SJSA1 (cell line): ENCODE measurements at regions not wholly inside any gene's neighbourhood (a gene's known extent, or its start where the extent isn't known, plus 50 kb on each side); places are given as distances from the start of the nearest gene placed in this dataset.

ENCODE experiments used
- DNase-seq, 2 experiments: peaks; one replicate each; pipeline ENCODE4 v3.0.0-alpha.2; 2015 to 2020; ENCODE audit warnings: low spot score in 2 of 2, low read depth in 1 of 2
- H3K27ac ChIP-seq: fragments of 250-450 bp; sonication (Bioruptor Pico); 2 replicates; pipeline ENCODE4 v1.5.1; 2020; ENCODE audit warnings: mild to moderate bottlenecking, moderate library complexity
- H3K27me3 ChIP-seq: fragments of 250-450 bp; sonication (Bioruptor Pico); replicated peaks from 2 replicates; pipeline ENCODE4 v1.5.1; 2020; ENCODE audit warnings: mild to moderate bottlenecking, moderate library complexity
- H3K36me3 ChIP-seq: fragments of 250-450 bp; sonication (Bioruptor Pico); 2 replicates; pipeline ENCODE4 v1.5.1; 2020; ENCODE audit warnings: mild to moderate bottlenecking
- H3K4me1 ChIP-seq: fragments of 250-450 bp; sonication (Bioruptor Pico); replicated peaks from 2 replicates; pipeline ENCODE4 v1.6.1; 2021; ENCODE audit warnings: mild to moderate bottlenecking
- H3K4me3 ChIP-seq: fragments of 250-450 bp; sonication (Bioruptor Pico); 2 replicates; pipeline ENCODE4 v1.5.1; 2020; ENCODE audit warnings: mild to moderate bottlenecking
- H3K9me3 ChIP-seq: fragments of 250-450 bp; sonication (Bioruptor Pico); replicated peaks from 2 replicates; pipeline ENCODE4 v1.5.1; 2020; ENCODE audit warnings: mild to moderate bottlenecking

DNA sequence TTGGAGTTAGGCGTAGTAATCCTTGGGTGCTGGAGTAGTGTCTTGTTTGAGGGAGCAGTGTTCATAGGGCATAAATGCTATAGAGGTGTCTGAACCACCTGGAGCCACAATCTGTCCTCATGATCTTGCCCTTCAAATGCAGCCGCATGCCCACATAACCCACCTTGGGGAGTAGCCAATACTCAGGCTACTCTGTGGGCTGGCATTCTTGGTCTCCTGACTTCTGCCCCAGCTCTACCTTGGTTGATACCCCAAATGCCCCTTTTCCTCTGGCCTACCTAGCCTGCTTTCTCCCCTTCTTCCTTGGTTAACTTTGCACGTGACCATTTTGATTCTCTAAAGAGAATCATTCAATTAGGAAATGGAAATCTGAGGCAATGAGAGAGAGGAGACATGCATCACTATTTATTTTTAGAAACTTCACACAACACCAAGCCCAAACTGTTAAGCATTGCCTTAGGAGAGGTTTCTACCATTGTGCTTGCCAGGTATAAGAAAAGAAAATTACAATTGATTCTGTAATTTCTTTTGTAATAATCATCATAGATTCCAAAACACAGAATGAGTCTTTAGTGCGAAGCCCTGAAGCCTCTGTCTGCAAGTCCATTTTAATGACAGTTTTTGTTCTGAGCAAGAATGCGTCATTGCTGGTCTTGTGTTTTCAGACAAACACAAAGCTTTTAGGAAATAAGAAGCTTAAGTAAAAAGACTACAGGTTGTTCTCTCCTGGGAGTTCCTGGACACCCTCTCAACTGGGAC, 135.2 kb downstream of the C9orf152 start:
- H3K4me3 ChIP-seq, result no peak overlapping the region
- H3K9me3 ChIP-seq, result no peaks in the 10 kb centered on the region
- H3K27ac ChIP-seq, result no peak overlapping the region
- no peak for DNase-seq
- H3K4me1 ChIP-seq, result peaks cover 43% of the 10 kb centered on the region
- H3K36me3 ChIP-seq, result peaks cover 17% of the 10 kb centered on the region
- H3K27me3 ChIP-seq, result no peaks in the 10 kb centered on the region

DNA sequence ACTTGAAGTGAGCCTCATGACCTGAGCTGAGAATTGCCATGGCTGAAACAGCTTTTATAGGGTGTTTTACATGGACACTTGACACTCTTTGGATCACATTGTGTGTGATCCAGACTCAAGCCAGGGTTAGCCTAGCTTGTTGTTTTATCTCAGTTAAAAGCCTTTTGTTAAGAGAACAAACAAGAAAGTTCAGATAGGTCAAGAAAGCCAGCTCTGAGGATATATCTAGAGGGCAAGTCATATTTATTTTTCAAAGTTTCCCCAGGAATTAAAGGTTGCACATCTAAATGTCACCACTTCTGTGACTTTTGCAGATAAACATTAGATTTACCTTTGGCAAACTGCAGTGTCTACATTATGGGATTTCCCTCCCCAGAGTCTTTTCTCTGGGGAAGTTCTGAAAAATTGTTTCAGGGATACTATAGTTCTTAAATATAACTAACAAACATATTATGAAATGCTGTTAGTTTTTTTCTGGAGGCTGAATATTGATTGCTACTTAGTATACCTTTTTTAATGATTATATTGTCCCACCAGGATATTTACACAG, 134.5 kb downstream of the C9orf152 start:
- no peaks in the 10 kb centered on the region for H3K9me3 ChIP-seq
- H3K27ac ChIP-seq, result no peak overlapping the region
- no peak for DNase-seq
- H3K27me3 ChIP-seq, result no peaks in the 10 kb centered on the region
- H3K4me1 ChIP-seq, result peaks cover 48% of the 10 kb centered on the region
- no peak overlapping the region for H3K4me3 ChIP-seq
- peaks cover 17% of the 10 kb centered on the region for H3K36me3 ChIP-seq

DNA sequence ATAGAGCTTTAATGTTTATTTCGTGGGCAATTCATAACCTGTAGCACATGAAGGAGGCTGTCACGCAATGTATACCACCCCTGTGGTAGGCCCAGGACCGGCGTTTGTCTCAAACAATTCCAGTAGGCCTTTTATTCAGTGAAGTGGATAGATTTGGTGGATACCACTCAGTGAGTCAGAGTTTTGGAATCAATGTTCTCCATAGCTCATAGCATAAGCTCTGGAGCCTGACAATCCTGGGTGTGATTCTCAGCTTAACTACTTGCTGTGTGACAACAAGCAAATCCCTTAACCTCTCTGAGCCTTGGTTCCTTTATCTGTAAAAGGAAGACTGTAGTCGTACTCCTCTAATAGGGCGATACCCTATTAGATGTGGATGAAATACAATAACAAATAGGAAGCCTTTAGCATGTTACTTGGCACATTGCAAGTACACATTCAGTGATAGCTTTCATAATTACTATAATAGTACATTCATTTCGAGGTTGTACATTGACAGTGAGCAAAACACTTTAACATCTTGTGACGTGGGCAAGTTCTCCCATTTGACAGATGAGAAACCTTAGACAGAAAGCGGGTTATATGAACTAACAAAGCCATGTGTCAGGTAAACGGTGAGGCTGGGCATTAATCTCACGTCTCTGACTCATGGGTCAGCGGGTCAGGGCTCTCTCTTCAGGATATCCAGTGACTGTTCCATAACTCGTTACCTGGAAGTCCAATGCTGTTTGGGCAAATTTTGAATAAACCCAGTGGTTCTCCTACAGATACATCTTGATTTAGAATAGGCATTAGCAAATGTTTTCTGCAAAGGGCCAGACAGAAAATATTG, 130.8 kb downstream of the C9orf152 start:
- Histone ChIP-seq H3K27ac (peak overlapping the region; percentile 25; the same call in 1 of the 2 replicates), H3K4me1 (peaks cover 59% of the 10 kb centered on the region), H3K27me3 (no peaks in the 10 kb centered on the region), H3K9me3 (no peaks in the 10 kb centered on the region), H3K4me3 (no peak overlapping the region), H3K36me3 (peaks cover 4% of the 10 kb centered on the region)
- peak; percentile 61 to 72 for DNase-seq

DNA sequence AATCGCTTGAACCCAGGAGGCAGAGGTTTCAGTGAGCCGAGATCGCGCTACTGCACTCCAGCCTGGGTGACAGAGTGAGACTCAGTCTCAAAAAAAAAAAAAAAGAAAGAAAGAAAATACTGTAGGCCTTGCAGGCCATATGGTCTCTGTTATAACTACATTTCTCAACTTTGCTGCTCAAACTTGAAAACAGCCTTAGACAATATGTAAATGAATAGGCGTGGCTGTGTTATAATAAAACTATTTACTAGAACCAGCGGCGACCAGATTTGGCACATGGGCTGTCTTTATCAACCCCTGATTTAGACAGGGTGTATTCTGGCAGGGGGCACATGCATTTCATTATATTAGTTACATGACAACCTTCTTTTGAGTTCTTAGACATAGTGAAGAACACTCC, 130.0 kb downstream of the C9orf152 start:
- Histone ChIP-seq H3K27me3 (no peaks in the 10 kb centered on the region), H3K9me3 (no peaks in the 10 kb centered on the region), H3K27ac (no peak overlapping the region), H3K36me3 (peaks cover 11% of the 10 kb centered on the region), H3K4me1 (peaks cover 60% of the 10 kb centered on the region), H3K4me3 (no peak overlapping the region)
- no peak for DNase-seq

DNA sequence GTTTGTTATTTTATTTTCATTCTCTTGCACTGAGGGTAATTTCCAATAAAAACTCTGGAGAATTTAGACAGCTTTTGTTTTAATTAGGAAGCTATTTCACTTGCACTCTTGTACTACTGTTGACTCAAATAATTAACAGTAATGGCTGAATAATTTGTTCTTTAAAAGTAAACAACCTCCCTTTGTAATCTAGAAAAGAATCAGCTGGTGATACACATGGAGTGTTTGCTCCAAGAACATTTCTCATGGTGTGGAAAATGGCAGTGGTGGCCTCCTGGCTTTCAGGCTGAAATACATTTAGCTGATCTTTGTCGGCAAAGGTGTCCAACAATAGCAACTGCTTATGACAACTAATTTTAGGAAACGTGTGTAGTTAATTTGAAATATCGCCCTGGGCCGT, 129.4 kb downstream of the C9orf152 start:
- Histone ChIP-seq H3K4me1 (peaks cover 61% of the 10 kb centered on the region), H3K27me3 (no peaks in the 10 kb centered on the region), H3K36me3 (peaks cover 18% of the 10 kb centered on the region), H3K27ac (no peak overlapping the region), H3K4me3 (no peak overlapping the region), H3K9me3 (no peaks in the 10 kb centered on the region)
- no peak for DNase-seq

DNA sequence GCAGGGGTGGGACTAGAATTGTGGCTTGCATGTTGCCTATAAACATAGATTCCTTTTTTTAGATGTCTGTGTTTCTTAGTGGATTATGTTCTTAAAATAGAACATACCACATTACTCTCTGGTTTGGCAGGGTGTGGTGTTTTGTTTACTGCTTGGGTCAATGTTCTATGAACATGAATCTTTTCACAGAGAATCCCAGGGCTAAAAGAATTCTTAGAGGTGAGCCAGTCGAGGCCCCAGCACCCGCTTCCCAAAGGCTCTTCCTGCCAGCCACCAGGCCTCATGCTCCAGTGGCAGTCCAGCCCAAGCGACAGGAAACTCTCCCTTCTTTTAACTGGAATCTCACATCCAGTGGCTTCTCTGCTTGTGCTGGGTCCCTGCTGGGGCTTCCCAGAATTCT, 126.6 kb downstream of the C9orf152 start:
- H3K4me3 ChIP-seq, result no peak overlapping the region
- peak; percentile 51 to 74 for DNase-seq
- H3K4me1 ChIP-seq, result peaks cover 60% of the 10 kb centered on the region
- no peaks in the 10 kb centered on the region for H3K27me3 ChIP-seq
- peaks cover 23% of the 10 kb centered on the region for H3K36me3 ChIP-seq
- no peaks in the 10 kb centered on the region for H3K9me3 ChIP-seq
- peak overlapping the region; percentile 74 for H3K27ac ChIP-seq

DNA sequence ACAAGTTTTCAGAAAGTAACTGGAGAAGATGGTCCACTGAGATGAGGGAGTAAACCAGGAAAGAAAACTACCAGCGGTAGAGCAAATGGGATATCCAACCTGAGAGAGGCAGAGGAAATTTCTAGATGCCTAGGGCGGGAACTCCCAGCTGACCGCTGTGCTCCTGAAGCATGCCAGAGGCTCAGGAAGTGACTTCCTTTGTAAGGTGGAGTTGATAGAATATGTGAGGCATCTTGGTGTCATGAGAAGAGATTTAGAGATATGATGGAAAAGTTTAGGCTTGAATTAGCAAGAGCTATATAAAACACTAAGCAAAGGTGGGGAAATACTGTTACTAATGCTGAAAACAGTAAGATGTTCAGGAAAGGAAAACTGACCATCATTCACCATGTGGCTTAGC, 124.1 kb downstream of the C9orf152 start:
- no peak for DNase-seq
- Histone ChIP-seq H3K36me3 (peaks cover 28% of the 10 kb centered on the region), H3K27ac (no peak overlapping the region), H3K4me3 (no peak overlapping the region), H3K27me3 (no peaks in the 10 kb centered on the region), H3K9me3 (no peaks in the 10 kb centered on the region), H3K4me1 (peaks cover 38% of the 10 kb centered on the region)

DNA sequence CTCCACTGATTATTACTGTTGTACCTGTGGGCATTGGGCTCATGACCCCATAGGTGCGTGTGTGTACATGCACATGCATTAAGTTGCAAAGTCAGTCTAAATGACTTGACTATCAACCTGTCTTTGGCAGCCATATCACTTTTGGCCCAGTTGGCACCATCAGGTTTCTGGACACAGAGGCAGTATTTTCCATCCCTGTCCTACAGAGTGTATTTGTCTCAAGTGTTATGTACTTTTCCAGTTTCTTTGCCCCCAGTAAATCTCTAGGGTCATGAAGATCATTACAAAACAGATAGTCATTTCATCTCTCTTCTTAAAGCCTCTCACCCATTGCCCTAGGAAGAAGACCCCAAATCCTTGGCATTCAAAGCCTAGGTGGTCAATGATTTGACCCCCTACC, 121.4 kb downstream of the C9orf152 start:
- Histone ChIP-seq H3K36me3 (peaks cover 34% of the 10 kb centered on the region), H3K4me3 (no peak overlapping the region), H3K4me1 (peaks cover 37% of the 10 kb centered on the region), H3K27ac (no peak overlapping the region), H3K9me3 (no peaks in the 10 kb centered on the region), H3K27me3 (no peaks in the 10 kb centered on the region)
- DNase-seq, result no peak

DNA sequence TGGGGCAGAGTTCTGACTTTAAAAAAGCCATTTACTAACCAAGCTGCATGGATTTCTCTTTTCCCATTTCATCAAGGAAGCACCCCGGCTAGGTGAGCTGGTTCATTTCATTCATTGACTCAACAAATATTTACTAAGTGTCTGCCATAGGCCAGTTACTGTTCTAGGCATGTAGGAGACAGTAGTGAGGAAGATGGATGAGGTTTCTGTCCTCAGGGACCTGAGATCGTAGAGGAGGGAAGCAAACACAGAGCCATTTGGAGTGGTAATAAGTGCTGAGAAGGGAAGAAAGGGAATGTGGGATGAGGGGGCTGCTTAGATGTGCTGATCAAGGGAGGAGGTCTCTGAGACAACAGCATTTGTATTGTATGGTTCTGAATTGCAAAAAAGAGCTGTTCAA, 120.4 kb downstream of the C9orf152 start:
- peaks cover 31% of the 10 kb centered on the region for H3K36me3 ChIP-seq
- no peak for DNase-seq
- no peak overlapping the region for H3K4me3 ChIP-seq
- H3K27me3 ChIP-seq, result no peaks in the 10 kb centered on the region
- no peaks in the 10 kb centered on the region for H3K9me3 ChIP-seq
- H3K4me1 ChIP-seq, result peaks cover 26% of the 10 kb centered on the region
- H3K27ac ChIP-seq, result no peak overlapping the region

DNA sequence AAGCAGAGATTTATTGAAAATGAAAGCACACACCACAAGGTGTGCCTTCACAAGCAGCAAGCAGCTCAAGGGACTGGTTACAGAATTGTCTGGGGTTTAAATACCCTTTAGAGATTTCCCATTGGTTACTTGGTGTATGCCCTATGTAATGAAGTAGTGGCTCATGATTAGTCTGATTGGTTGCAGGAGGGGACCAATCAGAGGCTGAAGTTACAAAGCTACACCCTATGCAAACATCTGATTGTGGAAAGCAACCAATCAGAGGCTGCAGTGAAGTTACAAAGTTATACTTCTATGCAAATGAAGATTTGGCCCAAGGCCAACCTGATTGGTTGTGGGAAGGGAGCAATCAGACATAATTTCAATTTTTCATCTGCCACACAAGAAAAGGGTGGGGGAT, 119.9 kb downstream of the C9orf152 start:
- no peak for DNase-seq
- Histone ChIP-seq H3K36me3 (peaks cover 27% of the 10 kb centered on the region), H3K27ac (no peak overlapping the region), H3K4me3 (no peak overlapping the region), H3K4me1 (peaks cover 22% of the 10 kb centered on the region), H3K9me3 (no peaks in the 10 kb centered on the region), H3K27me3 (no peaks in the 10 kb centered on the region)

DNA sequence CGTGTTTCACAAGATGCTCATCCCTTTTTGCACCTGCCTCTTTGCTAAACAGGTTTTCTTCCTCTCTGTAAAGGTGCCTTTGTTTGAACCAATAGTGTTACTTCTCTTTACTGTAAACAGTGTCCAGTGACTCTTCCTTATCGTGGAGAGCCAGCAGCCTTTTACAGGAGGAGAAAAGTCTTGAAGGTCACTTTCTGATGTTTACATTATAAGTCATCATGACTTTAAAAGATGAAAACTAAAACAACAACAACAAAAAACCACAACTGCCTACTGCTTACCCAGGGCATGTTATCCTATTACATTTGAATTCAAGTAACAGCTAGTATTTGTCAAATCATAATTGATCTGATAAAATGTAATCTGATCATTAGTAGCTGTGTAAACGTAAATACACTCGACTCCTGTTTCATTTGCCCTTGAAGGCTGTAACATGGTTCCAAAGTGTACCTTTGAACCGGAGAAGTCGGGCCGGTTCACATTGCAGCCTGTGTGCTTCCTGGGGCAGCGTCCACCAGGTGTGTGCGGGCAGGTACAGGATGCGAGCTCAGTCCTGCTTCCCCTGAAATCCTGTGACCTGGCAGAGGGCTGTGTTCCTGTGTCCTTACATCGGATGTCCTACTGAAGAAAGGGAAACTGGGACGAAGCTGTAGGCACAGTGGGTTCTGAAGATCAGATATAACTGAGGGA, 118.1 kb downstream of the C9orf152 start:
- H3K9me3 ChIP-seq, result no peaks in the 10 kb centered on the region
- H3K4me3 ChIP-seq, result no peak overlapping the region
- H3K27me3 ChIP-seq, result no peaks in the 10 kb centered on the region
- DNase-seq, result no peak
- H3K27ac ChIP-seq, result no peak overlapping the region
- peaks cover 20% of the 10 kb centered on the region for H3K36me3 ChIP-seq
- H3K4me1 ChIP-seq, result peaks cover 23% of the 10 kb centered on the region

DNA sequence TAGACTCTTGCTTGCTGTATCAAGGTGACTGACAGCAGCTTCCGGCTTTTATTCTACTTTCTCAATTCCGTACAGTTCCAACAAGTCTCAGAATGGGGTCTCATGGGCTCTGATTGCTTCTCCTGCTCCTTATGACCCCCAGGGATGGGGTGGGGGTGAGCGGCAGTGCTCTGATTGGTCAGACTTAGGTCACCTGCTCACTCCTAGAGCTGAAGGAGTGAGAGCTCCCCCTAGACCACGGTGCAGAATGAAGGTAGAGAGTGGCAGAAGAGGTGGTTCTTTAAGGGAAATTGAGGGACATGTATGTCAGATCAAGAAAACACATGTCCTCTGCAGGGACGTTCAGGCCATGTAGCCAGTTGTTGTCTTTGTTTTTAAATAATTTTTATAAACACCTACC, 115.2 kb downstream of the C9orf152 start:
- no peaks in the 10 kb centered on the region for H3K9me3 ChIP-seq
- peaks cover 12% of the 10 kb centered on the region for H3K36me3 ChIP-seq
- H3K27ac ChIP-seq, result no peak overlapping the region
- no peak overlapping the region for H3K4me3 ChIP-seq
- no peaks in the 10 kb centered on the region for H3K27me3 ChIP-seq
- DNase-seq, result no peak
- peaks cover 35% of the 10 kb centered on the region for H3K4me1 ChIP-seq

DNA sequence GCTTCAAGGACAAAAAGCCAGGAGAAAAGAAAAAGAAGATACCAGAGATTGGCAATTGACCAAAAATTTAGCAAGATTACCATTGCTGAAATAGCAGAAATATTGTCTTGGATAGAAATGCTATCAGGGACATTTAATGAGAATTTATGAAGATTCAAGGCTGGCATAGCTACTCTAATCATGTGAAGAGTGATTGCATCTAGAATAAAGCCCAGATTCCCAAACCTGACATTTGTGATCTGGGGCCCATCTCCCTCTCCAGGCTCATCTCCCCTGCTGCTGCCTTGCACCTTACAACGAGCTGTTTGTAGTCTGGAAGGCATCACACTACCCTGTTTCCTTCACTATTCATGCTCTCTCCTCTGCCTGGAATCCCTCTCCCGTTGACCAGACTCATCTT, 114.5 kb downstream of the C9orf152 start:
- Histone ChIP-seq H3K9me3 (no peaks in the 10 kb centered on the region), H3K4me3 (no peak overlapping the region), H3K27ac (no peak overlapping the region), H3K4me1 (peaks cover 38% of the 10 kb centered on the region), H3K36me3 (peaks cover 15% of the 10 kb centered on the region), H3K27me3 (no peaks in the 10 kb centered on the region)
- DNase-seq, result no peak

DNA sequence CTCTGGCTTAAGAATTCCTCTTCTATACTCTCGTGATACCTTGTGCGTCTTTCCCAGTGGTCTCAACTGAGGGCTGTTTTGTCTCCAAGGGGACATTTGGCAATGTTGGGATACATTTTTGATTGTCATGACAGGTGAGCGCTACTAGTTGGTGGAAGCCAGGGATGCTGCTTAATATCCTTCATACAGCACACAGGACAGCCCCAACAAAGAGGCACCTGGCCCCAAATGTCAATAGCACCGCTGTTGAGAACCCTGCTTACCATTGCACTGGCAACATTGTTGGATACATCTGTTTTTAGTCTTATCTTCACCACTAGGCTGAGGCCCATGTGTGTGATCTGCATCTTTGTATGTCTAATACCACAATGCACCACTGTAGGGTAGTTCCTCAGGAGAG, 114.1 kb downstream of the C9orf152 start:
- H3K4me1 ChIP-seq, result peaks cover 42% of the 10 kb centered on the region
- no peak overlapping the region for H3K4me3 ChIP-seq
- no peaks in the 10 kb centered on the region for H3K9me3 ChIP-seq
- no peak for DNase-seq
- H3K36me3 ChIP-seq, result peaks cover 17% of the 10 kb centered on the region
- no peak overlapping the region for H3K27ac ChIP-seq
- no peaks in the 10 kb centered on the region for H3K27me3 ChIP-seq
